A549 (cell line): ENCODE measurements at regions not wholly inside any gene's neighbourhood (a gene's known extent, or its start where the extent isn't known, plus 50 kb on each side); places are given as distances from the start of the nearest gene placed in this dataset.

Source experiments
- CHD2 ChIP-seq: fragments of 150-350 bp; IDR thresholded peaks from 2 replicates; pipeline ENCODE4 v1.6.1; 2014; ENCODE audit warnings: low read length; ENCODE audit not compliant: partially characterized antibody
- CTCF ChIP-seq: fragments of >200 bp; sonication (Bioruptor Twin); formaldehyde crosslinking; IDR thresholded peaks from 3 replicates; pipeline ENCODE4 v1.5.1; 2016
- HOXB5 ChIP-seq: fragments of 250-450 bp; sonication (Bioruptor Pico); IDR thresholded peaks from 2 replicates; pipeline ENCODE4 v1.5.0; 2020; ENCODE audit warnings: mild to moderate bottlenecking, moderate library complexity
- JUNB ChIP-seq: fragments of >200 bp; sonication (Bioruptor Twin); formaldehyde crosslinking; IDR thresholded peaks from 2 replicates; pipeline ENCODE4 v1.6.1; 2016
- MYC ChIP-seq: IDR thresholded peaks from 2 replicates; pipeline ENCODE4 v1.6.1; 2012; ENCODE audit warnings: mild to moderate bottlenecking, inconsistent platforms, low read length, improper control_type of control experiment, borderline replicate concordance
- NPAS2 ChIP-seq: fragments of 250-450 bp; sonication (Bioruptor Pico); IDR thresholded peaks from 2 replicates; pipeline ENCODE4 v1.8.0; 2022; ENCODE audit warnings: mild to moderate bottlenecking, moderate library complexity, borderline replicate concordance
- POLR2A ChIP-seq: IDR thresholded peaks from 2 replicates; pipeline ENCODE4 v1.6.1; 2012; ENCODE audit warnings: mild to moderate bottlenecking, low read length
- USF2 ChIP-seq: fragments of 450-650 bp; IDR thresholded peaks from 2 replicates; pipeline ENCODE4 v1.6.1; 2014; ENCODE audit warnings: antibody characterized with exemption
- TF ChIP-seq, protein P1 (sequence below): fragments of 200-600 bp; sonication (generic); IDR thresholded peaks from 2 replicates; pipeline ENCODE4 v1.6.1; 2016; ENCODE audit warnings: antibody characterized with exemption, mild to moderate bottlenecking, moderate library complexity
- TF ChIP-seq, protein P2 (sequence below): fragments of 250-450 bp; sonication (Bioruptor Pico); IDR thresholded peaks from 2 replicates; pipeline ENCODE4 v1.5.0; 2021; ENCODE audit warnings: mild to moderate bottlenecking, moderate library complexity, borderline replicate concordance

DNA sequence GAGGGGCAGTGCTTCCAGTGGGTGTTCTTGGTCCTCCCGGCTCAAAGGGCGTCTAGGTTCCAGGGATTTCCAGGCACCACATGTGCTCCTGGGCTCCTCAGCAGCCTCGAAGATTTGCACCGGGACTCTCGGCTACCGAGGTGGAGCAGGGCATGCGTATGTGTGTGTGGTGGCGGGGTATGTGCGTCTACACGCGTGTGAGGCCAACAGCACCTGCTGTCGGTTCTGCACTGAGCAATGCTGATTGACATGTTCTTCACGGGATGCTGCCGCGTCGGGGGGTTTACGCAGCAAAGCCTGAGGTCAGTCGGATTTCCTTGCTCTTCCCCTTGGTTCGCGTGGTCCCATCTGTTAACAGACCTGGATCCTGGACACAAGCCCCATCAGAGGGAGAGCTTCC lies 119.8 kb downstream of the NDUFA10 start:
- no peak for TF ChIP-seq POLR2A
- TF ChIP-seq JUNB: no peak
- TF ChIP-seq MYC: no peak
- no peak for TF ChIP-seq CTCF
- TF ChIP-seq, protein P1, sequence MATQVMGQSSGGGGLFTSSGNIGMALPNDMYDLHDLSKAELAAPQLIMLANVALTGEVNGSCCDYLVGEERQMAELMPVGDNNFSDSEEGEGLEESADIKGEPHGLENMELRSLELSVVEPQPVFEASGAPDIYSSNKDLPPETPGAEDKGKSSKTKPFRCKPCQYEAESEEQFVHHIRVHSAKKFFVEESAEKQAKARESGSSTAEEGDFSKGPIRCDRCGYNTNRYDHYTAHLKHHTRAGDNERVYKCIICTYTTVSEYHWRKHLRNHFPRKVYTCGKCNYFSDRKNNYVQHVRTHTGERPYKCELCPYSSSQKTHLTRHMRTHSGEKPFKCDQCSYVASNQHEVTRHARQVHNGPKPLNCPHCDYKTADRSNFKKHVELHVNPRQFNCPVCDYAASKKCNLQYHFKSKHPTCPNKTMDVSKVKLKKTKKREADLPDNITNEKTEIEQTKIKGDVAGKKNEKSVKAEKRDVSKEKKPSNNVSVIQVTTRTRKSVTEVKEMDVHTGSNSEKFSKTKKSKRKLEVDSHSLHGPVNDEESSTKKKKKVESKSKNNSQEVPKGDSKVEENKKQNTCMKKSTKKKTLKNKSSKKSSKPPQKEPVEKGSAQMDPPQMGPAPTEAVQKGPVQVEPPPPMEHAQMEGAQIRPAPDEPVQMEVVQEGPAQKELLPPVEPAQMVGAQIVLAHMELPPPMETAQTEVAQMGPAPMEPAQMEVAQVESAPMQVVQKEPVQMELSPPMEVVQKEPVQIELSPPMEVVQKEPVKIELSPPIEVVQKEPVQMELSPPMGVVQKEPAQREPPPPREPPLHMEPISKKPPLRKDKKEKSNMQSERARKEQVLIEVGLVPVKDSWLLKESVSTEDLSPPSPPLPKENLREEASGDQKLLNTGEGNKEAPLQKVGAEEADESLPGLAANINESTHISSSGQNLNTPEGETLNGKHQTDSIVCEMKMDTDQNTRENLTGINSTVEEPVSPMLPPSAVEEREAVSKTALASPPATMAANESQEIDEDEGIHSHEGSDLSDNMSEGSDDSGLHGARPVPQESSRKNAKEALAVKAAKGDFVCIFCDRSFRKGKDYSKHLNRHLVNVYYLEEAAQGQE: no peak
- no peak for TF ChIP-seq CHD2
- TF ChIP-seq USF2: no peak
- TF ChIP-seq, protein P2, sequence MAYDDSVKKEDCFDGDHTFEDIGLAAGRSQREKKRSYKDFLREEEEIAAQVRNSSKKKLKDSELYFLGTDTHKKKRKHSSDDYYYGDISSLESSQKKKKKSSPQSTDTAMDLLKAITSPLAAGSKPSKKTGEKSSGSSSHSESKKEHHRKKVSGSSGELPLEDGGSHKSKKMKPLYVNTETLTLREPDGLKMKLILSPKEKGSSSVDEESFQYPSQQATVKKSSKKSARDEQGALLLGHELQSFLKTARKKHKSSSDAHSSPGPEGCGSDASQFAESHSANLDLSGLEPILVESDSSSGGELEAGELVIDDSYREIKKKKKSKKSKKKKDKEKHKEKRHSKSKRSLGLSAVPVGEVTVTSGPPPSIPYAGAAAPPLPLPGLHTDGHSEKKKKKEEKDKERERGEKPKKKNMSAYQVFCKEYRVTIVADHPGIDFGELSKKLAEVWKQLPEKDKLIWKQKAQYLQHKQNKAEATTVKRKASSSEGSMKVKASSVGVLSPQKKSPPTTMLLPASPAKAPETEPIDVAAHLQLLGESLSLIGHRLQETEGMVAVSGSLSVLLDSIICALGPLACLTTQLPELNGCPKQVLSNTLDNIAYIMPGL (CRISPR knock-in tag): no peak
- no peak for TF ChIP-seq NPAS2 (CRISPR knock-in tag)
- no peak for TF ChIP-seq HOXB5
